T-helper 2 cell treated with Interferon-gamma antibody and Interleukin-4, amounts not matched to agents 5 μg/mL and 100 μg/mL, for 36 hours (primary cell): ENCODE measurements at regions not wholly inside any gene's neighbourhood (a gene's known extent, or its start where the extent isn't known, plus 50 kb on each side); places are given as distances from the start of the nearest gene placed in this dataset.
"Not testable (repeated sequence)": the region's sequence is repeated elsewhere in the genome, so short reads cannot be mapped to it uniquely, and the experiment has no call there.

Experiments
- DNase-seq: peaks from one replicate; pipeline ENCODE4 v3.0.0; 2021; ENCODE audit warnings: low spot score
- H3K27ac Mint-ChIP-seq: one replicate; pipeline ENCODE4 v1.8.0; 2021; ENCODE audit warnings: mild to moderate bottlenecking, mixed read lengths
- H3K27me3 Mint-ChIP-seq: one replicate; pipeline ENCODE4 v1.8.0; 2021; ENCODE audit warnings: low read depth, mixed read lengths
- H3K36me3 Mint-ChIP-seq: one replicate; pipeline ENCODE4 v1.8.0; 2021; ENCODE audit warnings: low read depth, mixed read lengths
- H3K4me1 Mint-ChIP-seq: one replicate; pipeline ENCODE4 v1.8.0; 2021; ENCODE audit warnings: low read depth, mixed read lengths
- H3K4me3 Mint-ChIP-seq: one replicate; pipeline ENCODE4 v1.8.0; 2022; ENCODE audit warnings: mild to moderate bottlenecking, moderate library complexity, mixed read lengths
- H3K9me3 Mint-ChIP-seq: one replicate; pipeline ENCODE4 v1.8.0; 2021; ENCODE audit warnings: mixed read lengths

DNA sequence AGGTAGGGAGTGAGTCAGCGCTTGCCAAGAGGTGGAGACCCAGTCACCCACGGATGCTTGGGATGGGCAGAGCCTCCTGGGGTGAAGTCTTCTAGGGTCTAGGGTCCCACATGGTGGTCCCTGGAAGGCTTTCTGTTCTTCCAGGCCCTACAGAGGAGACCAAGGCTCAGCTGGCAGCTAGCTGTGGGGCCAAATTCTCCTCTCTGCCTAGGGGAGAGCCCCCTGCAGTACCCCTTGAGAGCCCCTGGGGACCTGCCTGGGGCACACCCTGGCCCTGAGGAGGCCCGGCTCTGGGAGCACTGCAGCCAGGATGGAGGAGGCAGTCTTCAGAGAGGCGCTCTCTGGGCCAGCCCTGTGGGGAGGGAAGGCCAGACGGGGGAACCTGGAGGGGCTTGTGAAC lies 128.6 kb upstream of the SMURF2 start:
- Mint-ChIP-seq H3K4me1 (peaks cover 16% of the 10 kb centered on the region), H3K36me3 (peaks cover 12% of the 10 kb centered on the region)
- not testable (repeated sequence) for H3K9me3 Mint-ChIP-seq, H3K27me3 Mint-ChIP-seq, DNase-seq, H3K4me3 Mint-ChIP-seq, H3K27ac Mint-ChIP-seq

DNA sequence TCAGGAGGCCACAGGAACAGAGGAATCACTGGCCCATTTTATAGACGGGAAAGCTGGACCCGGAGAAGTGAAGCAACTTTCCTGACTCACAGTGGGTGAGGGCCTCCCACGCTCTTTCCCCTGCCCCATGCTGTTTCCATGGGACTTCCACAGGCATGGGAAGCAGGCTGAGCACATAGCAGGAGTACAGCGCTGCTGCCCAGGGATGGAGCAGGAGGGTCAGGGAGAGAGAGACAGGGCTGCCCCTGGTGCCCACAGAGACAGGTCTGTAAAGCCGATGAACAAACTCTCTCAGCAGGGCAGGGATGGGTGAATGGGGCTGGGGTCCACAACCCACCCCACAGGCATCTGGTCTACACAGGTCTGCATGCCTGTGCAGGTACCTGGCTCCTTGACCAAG lies 128.1 kb upstream of the SMURF2 start:
- H3K4me3 Mint-ChIP-seq, H3K9me3 Mint-ChIP-seq, H3K27ac Mint-ChIP-seq, DNase-seq, H3K27me3 Mint-ChIP-seq: not testable (repeated sequence)
- H3K36me3 Mint-ChIP-seq, result peaks cover 12% of the 10 kb centered on the region
- H3K4me1 Mint-ChIP-seq, result peaks cover 15% of the 10 kb centered on the region

DNA sequence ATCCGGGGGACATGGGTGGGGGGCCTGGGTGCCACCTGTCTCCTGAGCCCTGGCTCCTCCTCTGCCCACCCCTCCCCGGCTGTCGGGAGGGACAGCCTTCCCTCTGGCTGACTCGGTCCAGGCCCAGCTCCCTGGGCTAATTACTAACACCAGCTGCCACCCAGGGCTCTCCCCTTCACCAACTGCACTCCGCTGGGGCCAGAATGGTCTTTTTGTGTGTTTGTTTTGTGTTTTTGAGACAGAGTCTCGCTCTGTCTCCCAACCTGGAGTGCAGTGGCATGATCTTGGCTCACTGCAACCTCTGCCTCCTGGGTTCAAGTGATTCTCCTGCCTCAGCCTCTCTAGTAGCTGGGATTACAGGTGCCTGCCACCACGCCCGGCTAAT lies 126.9 kb upstream of the SMURF2 start:
- not testable (repeated sequence) for H3K9me3 Mint-ChIP-seq, DNase-seq, H3K27me3 Mint-ChIP-seq, H3K27ac Mint-ChIP-seq, H3K4me3 Mint-ChIP-seq
- Mint-ChIP-seq H3K36me3 (peaks cover 15% of the 10 kb centered on the region), H3K4me1 (peaks cover 12% of the 10 kb centered on the region)

DNA sequence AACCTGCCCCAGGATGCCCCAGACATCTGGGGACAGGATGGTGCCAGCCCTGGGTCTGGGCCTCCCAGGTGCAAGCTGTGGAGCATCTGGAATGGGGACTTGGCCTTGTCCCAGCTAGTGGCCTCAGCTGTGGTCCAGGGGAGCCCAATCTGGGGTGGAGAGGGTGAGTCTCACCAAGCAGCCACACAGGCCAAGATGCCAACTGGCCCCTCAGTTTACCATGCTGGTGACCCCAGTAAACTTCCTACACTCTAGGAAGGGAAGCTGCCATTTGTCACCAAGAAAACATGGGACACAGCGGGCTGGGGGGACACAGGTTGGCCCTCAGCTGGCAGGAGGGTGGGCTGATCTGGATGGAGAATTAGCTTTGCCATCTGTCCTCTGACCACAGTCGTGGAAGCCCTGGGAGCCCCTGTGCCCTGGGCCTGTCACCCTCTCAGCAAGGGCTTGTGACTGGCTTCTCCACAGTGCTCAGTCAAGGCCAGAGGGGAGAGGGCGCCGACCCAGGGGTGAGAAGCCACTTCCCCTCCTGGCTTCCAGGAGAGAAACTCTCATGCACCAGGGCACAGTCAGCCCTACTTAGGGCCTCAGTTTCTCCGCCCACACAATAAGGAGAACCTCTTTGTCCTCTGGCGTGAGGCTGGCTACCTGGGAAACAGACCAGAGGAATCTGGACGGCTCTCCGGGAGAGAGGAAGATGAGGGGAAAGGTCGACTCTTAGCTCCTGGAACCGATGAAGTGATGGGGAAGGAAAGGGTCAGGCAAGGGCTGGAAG lies 126.4 kb upstream of the SMURF2 start:
- H3K4me3 Mint-ChIP-seq, result no peak overlapping the region
- H3K36me3 Mint-ChIP-seq, result peaks cover 16% of the 10 kb centered on the region
- H3K4me1 Mint-ChIP-seq, result peaks cover 12% of the 10 kb centered on the region
- no peak overlapping the region for H3K27ac Mint-ChIP-seq
- no peaks in the 10 kb centered on the region for H3K27me3 Mint-ChIP-seq
- DNase-seq, result no peak
- no peaks in the 10 kb centered on the region for H3K9me3 Mint-ChIP-seq

DNA sequence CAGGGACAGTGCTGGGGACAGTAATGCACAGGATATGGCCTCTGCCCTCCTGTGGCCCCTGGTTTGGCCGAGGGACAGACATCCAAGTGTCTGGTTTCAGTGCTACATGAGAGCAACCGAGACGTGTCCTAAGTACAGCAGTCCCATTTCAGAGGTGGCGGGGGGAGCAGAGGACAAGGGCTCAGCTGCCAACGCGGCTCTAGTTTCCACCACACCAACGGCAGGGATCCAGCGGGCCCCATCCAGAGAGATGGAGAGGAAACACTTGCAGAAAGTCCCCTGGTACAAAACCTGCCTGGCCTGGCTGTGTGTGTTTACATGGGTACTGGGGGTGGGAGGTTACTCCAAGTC lies 125.8 kb upstream of the SMURF2 start:
- Mint-ChIP-seq H3K36me3 (peaks cover 16% of the 10 kb centered on the region), H3K27ac (no peak overlapping the region), H3K27me3 (no peaks in the 10 kb centered on the region), H3K4me3 (no peak overlapping the region), H3K4me1 (peaks cover 8% of the 10 kb centered on the region), H3K9me3 (no peaks in the 10 kb centered on the region)
- no peak for DNase-seq

DNA sequence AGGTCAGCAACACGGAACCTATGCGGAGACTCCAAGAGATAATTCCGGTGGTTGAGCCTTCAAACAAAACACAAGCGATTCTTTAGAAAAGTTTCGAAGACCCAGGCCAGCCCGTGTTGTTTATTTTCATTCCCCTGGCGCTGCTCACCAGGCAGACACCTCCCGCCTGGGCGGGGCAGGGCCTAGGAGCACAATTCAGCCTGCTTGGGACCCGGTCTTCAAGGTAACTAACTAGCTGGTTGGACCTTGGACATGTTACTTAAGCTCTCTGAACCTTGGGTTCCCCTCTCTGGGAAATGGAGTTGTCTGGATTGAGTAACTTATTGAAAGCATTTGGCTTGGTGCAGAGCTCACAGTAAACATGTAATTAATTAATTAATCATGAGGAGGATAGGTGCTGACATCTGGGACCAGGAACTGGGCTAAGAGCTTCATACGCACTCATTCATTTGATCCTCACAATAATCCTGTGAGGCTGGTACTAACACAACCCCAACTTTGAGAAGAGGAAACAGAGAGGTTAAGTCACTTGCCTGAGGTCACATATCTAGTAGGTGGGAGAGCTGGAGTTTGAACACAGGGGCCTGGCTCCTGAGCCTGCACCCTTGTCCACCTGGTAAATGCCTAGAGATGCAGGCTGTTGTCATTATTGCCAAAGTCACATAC lies 125.3 kb upstream of the SMURF2 start:
- H3K4me1 Mint-ChIP-seq, result peaks cover 6% of the 10 kb centered on the region
- H3K27me3 Mint-ChIP-seq, result no peaks in the 10 kb centered on the region
- H3K9me3 Mint-ChIP-seq, result no peaks in the 10 kb centered on the region
- H3K27ac Mint-ChIP-seq, result no peak overlapping the region
- no peak overlapping the region for H3K4me3 Mint-ChIP-seq
- DNase-seq, result no peak
- peaks cover 16% of the 10 kb centered on the region for H3K36me3 Mint-ChIP-seq

DNA sequence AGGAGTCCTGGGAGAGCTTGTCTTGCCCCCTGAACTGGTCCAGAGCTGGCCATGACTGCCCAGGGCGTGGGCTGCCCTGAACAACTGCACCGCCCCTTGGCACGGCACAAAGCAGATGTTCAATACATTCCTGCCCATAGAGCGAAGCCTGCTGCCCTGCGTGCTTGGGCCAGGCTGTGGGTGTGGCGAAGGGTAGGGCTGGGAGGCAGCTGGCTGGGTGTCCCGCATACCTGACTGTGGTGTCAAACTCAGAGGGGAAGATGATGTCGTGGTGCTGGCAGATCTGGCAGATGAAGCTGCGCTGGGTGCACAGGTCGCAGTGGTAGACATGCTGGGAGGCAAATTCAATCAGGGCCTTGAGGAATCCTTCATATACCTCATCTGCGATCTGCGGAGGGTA lies 124.2 kb upstream of the SMURF2 start:
- peaks cover 11% of the 10 kb centered on the region for H3K36me3 Mint-ChIP-seq
- H3K4me3 Mint-ChIP-seq, result no peak overlapping the region
- no peaks in the 10 kb centered on the region for H3K9me3 Mint-ChIP-seq
- no peak overlapping the region for H3K27ac Mint-ChIP-seq
- no peaks in the 10 kb centered on the region for H3K27me3 Mint-ChIP-seq
- H3K4me1 Mint-ChIP-seq, result peaks cover 5% of the 10 kb centered on the region
- DNase-seq, result no peak

DNA sequence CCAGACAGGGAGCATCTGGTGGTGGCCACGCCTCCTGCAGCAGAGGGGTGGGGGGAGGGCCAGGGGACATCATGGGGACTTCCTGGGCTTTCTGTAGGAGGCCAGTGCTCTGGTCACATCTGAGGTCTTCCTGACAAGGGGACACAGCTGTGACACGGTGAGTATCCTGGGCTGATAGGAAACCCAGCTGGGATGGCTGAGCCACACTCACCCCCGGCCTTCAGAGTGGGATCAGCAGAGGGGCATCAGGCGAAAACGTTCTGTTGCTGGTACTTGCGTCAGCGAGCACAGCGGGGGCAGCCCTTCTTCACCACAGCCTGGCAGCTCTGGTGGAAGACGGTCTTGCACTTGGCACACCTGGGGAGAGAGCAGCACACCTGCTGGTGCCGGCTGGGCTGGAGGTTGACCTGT lies 122.9 kb upstream of the SMURF2 start:
- H3K36me3 Mint-ChIP-seq, result peaks cover 11% of the 10 kb centered on the region
- no peak for DNase-seq

DNA sequence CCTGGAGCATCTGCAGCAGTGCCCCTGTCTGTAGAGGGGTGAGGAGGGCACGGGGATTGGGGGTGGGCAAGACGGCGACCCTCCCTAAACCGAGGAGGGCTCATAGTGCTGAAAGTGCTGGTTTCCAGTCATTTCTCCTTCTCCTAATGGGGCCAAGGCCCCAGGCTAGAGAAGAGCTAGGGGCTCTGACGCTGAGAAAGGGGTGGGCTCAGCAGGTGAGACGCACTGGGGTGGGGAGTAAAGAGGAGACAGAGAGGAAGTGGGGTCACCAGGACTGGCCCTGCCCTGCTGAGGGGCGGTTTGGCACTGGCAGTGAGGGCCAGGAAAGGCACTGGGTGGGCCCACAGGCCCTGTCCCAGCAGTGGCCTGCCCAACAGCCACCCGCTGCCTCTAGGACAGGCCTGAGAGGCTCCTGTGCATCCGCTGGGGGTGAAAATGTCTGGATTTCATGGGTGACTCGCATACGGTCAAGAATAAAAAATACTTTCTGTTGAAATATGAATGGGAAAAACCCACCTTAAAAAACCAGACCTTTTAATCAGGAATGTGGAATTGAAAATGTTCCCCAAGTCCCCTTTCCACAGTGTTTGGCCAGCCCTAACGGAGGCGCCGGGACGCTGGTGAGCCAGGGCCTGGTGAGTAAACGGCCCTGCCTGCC lies 122.4 kb upstream of the SMURF2 start:
- H3K27me3 Mint-ChIP-seq, result peaks cover 2% of the 10 kb centered on the region
- peaks cover 13% of the 10 kb centered on the region for H3K36me3 Mint-ChIP-seq
- H3K4me1 Mint-ChIP-seq, result peaks cover 7% of the 10 kb centered on the region
- no peaks in the 10 kb centered on the region for H3K9me3 Mint-ChIP-seq
- H3K4me3 Mint-ChIP-seq, result no peak overlapping the region
- no peak for DNase-seq
- H3K27ac Mint-ChIP-seq, result no peak overlapping the region

More for the DNA sequence above, 122.9 kb upstream of the SMURF2 start:
- Mint-ChIP-seq H3K27ac (no peak overlapping the region), H3K4me1 (peaks cover 5% of the 10 kb centered on the region), H3K9me3 (no peaks in the 10 kb centered on the region), H3K4me3 (no peak overlapping the region), H3K27me3 (peaks cover under 1% of the 10 kb centered on the region)

DNA sequence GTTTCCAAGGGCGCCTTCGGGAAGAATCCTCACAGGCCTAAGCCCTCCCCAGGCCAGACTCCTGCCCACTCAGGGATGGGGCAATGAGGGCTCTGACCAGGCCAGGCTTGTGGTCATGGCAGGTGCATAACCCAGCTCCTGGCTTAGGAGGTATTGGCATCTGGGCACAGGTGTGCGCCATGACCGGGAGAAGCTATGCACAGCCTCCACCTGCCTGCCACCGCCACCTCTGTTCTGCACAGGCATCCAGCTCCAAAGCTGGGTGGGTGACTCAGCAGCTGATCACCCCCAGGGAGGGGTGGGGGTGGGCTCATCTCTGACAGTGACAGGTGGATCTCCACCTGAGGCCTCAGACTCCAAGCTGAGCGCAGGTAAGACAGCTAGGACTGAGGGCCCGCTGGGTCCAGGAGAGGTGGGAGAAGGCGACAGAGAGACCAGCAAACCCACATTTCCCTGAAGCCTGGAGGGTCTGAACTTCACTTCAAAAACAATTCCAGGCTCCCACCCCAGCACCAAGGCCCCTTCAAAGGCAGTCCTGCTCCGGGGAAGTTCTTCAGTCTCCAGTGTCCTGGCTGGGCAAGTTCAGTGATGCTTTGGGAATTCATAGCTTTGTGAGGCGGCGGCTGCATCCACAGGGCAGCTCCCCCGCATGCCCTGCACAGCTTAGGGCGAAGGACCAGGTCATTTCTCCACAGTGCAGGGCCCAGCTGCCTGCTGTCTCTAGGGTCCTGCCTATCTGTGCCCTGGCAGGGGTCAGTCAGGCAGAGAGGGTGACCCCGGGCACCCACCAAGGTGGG lies 121.6 kb upstream of the SMURF2 start:
- Mint-ChIP-seq H3K4me3 (no peak overlapping the region), H3K4me1 (peaks cover 7% of the 10 kb centered on the region), H3K27ac (no peak overlapping the region), H3K36me3 (peaks cover 16% of the 10 kb centered on the region), H3K27me3 (peaks cover 5% of the 10 kb centered on the region), H3K9me3 (no peaks in the 10 kb centered on the region)
- no peak for DNase-seq

DNA sequence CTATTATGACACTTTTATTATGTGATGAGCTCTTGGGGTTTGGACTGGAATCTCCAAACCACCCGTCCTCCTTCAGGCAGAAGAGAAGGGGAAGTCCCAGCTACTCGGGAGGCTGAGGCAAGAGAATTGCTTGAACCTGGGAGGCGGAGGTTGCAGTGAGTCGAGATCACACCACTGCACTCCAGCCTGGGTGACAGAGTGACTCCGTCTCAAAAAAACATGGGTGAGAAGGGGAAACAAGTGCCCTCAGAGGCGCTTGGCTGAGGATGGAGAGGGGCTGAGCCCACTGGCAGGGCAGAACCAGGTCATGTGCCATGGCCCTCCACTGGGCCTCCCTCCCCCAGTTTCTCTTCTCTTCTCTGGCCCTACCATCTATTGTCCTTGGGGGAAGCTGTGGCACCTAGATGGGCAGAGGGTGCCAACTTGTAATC lies 120.9 kb upstream of the SMURF2 start:
- Mint-ChIP-seq H3K4me1 (peaks cover 7% of the 10 kb centered on the region), H3K27ac (no peak overlapping the region), H3K36me3 (peaks cover 16% of the 10 kb centered on the region), H3K27me3 (peaks cover 5% of the 10 kb centered on the region), H3K4me3 (no peak overlapping the region), H3K9me3 (no peaks in the 10 kb centered on the region)
- peak; percentile 27 for DNase-seq

DNA sequence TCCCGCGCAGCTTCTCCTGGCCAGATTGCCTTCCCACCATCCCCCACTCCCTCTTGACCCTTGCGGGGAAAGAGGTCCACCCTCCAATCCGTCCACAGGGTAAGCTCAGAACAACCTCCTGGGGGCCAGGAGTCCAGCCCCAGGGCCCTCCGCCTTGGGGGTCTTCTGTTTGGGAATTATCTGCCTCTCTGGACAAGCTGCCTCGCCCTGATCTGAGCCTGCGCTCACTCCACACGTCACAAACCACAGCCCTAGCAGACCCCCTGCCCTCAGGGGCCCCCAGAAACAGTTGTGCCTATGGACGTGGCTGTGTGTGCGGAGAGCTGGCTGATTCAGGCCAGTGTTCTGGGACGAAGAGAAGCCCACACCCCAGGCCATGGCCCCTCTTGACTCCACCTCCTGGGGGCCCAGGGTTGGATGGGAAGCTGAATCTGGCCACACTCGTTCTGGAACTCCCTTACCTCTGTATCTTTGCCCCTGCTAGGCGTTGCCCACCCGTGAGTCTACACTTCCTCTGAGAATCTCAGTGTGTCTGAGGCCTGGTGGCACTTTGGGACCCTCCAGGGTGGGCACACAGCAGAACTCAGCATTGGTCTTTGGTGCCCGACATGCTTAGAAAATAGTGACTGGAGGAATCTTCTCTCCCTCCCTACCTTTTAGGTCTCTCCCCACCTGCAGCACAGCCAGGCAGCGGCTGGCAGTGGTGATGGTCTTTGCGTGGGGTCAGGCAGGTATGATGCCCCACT lies 119.9 kb upstream of the SMURF2 start:
- H3K27ac Mint-ChIP-seq, result peak overlapping the region; percentile 27
- no peak for DNase-seq
- peaks cover 12% of the 10 kb centered on the region for H3K27me3 Mint-ChIP-seq
- H3K4me3 Mint-ChIP-seq, result peak overlapping the region; percentile 60
- H3K4me1 Mint-ChIP-seq, result peaks cover 13% of the 10 kb centered on the region
- H3K9me3 Mint-ChIP-seq, result no peaks in the 10 kb centered on the region
- H3K36me3 Mint-ChIP-seq, result peaks cover 20% of the 10 kb centered on the region

DNA sequence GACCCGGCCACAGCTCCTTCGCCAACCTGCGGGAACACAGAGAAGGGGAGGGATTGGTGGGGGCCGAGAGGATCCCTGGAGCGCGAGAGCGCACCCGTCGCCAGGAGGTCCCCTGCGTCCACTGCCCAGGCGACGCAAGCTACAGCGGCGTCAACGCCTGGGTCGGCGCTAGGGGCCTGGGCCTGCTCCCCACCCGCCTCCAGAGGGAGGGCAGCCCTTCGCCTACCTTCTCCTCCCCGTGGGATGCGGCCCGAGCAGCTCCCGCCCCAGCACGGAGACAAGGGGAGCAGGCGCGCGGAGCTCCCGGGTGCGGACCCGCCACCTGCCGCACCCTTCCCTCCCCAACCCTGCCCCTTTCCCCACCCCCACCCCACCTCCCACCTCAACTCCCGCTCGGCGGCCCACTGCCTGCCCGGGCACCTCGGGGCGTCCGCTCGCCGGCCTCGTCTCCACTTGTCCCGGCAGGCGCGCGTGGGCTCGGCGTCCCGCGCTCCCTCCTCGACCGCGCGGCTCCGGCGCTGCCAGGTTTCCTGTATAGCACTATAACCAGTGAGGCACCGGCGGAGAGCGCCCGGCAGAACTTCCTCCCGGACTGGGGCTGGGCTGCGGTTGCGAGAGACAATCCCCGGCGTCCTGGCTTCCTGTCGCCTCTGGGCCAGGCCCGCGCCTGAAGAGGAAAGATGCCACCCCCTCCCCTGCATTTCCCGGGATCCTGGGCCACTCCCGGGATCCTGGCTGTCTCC lies 119.1 kb upstream of the SMURF2 start:
- Mint-ChIP-seq H3K27me3 (peaks cover 14% of the 10 kb centered on the region), H3K27ac (peak overlapping the region; percentile 50), H3K9me3 (no peaks in the 10 kb centered on the region), H3K4me1 (peaks cover 13% of the 10 kb centered on the region), H3K4me3 (peak overlapping the region; percentile 76), H3K36me3 (peaks cover 20% of the 10 kb centered on the region)
- peak; percentile 53 for DNase-seq
